Glutamatergic neuron (in vitro differentiated cells): ENCODE measurements at regions not wholly inside any gene's neighbourhood (a gene's known extent, or its start where the extent isn't known, plus 50 kb on each side); places are given as distances from the start of the nearest gene placed in this dataset.
"Not testable (repeated sequence)": the region's sequence is repeated elsewhere in the genome, so short reads cannot be mapped to it uniquely, and the experiment has no call there.

Experiments used
- DNase-seq: peaks from one replicate; pipeline ENCODE4 v3.0.0; 2022
- H3K27ac Mint-ChIP-seq: one replicate; pipeline ENCODE4 v1.8.0; 2020; ENCODE audit warnings: mild to moderate bottlenecking, mixed read lengths, inconsistent platforms; ENCODE audit not compliant: unreplicated experiment
- H3K27me3 Mint-ChIP-seq: one replicate; pipeline ENCODE4 v1.8.0; 2020; ENCODE audit warnings: mild to moderate bottlenecking, moderate library complexity, mixed read lengths, inconsistent platforms; ENCODE audit not compliant: unreplicated experiment
- H3K36me3 Mint-ChIP-seq: one replicate; pipeline ENCODE4 v1.8.0; 2020; ENCODE audit warnings: mild to moderate bottlenecking, mixed read lengths, inconsistent platforms; ENCODE audit not compliant: unreplicated experiment
- H3K4me1 Mint-ChIP-seq: one replicate; pipeline ENCODE4 v1.8.0; 2020; ENCODE audit warnings: mild to moderate bottlenecking, low read depth, mixed read lengths, inconsistent platforms; ENCODE audit not compliant: unreplicated experiment
- H3K4me3 Mint-ChIP-seq: one replicate; pipeline ENCODE4 v1.8.0; 2020; ENCODE audit warnings: mild to moderate bottlenecking, mixed read lengths, inconsistent platforms; ENCODE audit not compliant: unreplicated experiment
- H3K9me3 Mint-ChIP-seq: one replicate; pipeline ENCODE4 v1.8.0; 2020; ENCODE audit warnings: mild to moderate bottlenecking, moderate library complexity, mixed read lengths, inconsistent platforms; ENCODE audit not compliant: unreplicated experiment
- TF ChIP-seq, protein P1 (sequence below): fragments of 200-600 bp; sonication (generic); IDR thresholded peaks from one replicate; pipeline ENCODE4 v1.5.0; 2021; ENCODE audit not compliant: partially characterized antibody, unreplicated experiment

DNA sequence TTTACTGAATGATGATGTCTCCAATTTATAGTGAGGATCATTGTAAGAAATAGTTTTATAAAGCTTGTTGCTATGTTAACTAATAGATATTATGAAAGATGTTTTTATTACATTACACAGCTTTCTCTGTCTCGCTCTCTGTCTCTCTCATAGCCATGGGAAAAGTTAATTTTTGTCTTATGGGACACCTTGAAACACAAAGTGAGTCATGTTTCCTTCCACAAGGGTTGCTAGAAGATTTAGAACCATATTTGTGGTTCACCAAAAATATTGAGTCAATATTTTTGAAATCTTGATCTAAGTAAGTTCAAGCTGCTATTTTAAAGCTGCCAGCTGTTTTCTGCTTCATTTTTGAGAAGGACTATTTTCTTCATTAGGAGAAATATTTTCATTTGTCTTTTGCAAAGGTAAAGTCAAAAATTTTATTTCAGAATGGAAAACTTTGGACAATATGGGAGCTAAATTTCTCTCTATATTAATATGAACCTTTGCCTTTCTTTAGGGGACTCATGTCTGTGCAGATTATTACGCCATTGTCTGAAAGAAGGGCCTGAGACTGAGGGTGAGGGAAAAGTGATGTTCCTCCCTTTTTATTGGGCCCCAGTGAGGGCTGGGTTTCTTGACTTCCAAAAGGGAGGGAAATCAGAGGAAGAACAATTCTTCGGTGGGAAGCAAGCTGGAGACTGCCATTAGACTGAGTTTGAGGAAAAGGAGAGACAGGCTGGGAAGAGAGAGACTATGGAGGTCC, 87.9 kb upstream of the SLC24A2 start:
- no peak for DNase-seq
- TF ChIP-seq, protein P1, sequence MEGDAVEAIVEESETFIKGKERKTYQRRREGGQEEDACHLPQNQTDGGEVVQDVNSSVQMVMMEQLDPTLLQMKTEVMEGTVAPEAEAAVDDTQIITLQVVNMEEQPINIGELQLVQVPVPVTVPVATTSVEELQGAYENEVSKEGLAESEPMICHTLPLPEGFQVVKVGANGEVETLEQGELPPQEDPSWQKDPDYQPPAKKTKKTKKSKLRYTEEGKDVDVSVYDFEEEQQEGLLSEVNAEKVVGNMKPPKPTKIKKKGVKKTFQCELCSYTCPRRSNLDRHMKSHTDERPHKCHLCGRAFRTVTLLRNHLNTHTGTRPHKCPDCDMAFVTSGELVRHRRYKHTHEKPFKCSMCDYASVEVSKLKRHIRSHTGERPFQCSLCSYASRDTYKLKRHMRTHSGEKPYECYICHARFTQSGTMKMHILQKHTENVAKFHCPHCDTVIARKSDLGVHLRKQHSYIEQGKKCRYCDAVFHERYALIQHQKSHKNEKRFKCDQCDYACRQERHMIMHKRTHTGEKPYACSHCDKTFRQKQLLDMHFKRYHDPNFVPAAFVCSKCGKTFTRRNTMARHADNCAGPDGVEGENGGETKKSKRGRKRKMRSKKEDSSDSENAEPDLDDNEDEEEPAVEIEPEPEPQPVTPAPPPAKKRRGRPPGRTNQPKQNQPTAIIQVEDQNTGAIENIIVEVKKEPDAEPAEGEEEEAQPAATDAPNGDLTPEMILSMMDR = no peak
- Mint-ChIP-seq H3K27me3 (no peaks in the 10 kb centered on the region), H3K4me1 (no peaks in the 10 kb centered on the region), H3K36me3 (no peaks in the 10 kb centered on the region), H3K27ac (no peak overlapping the region), H3K9me3 (no peaks in the 10 kb centered on the region), H3K4me3 (no peak overlapping the region)

DNA sequence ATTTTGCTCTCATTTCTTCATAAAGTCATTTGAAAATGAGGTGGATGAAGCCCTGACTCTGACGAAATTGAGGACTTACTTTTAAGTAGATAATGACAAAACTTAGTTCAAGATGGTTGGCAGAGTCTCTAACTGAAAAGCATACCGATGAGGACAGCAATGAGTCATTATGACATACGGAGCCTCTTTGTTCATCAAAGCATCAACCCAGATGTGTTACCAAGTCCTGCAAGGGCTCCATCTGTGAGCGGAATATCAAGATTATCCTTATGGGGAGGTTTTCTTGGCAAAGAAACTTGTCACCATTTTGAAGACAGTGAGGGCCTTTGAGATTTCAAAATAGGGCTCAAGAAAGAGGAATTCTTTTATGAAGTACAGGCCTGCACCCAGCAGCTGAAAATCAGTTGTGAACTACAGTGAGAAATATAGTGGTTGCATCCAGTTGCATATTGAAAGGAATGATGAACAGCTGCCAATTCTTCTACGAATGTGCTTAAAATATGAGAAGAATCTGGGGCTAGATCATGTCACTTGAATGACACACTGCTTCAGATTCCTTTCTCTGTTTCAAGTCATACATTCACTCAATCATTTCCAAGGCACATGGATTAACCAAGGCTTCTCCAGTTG, 86.6 kb upstream of the SLC24A2 start:
- no peaks in the 10 kb centered on the region for H3K4me1 Mint-ChIP-seq
- peaks cover 8% of the 10 kb centered on the region for H3K36me3 Mint-ChIP-seq
- H3K27ac Mint-ChIP-seq = no peak overlapping the region
- DNase-seq = no peak
- H3K27me3 Mint-ChIP-seq = no peaks in the 10 kb centered on the region
- TF ChIP-seq, protein P1 = no peak
- H3K9me3 Mint-ChIP-seq = peaks cover 2% of the 10 kb centered on the region
- H3K4me3 Mint-ChIP-seq = no peak overlapping the region

DNA sequence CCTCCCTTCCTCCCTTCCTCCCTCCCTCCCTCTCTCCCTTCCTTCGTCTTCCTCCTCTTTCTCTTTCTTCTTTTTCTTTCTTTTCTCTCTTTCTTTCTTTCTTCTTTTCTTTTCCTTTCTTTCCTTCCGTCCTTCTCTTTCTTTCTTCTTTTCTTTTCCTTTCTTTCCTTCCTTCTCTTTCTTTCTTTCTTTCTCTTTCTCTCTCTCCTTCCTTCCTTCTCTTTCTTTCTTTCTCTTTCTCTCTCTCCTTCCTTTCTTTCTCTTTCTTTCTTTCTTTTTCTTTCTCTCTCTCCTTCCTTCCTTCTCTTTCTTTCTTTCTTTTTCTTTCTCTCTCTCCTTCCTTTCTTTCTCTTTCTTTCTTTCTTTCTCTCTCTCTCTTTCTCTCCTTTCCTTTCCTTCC, 84.4 kb upstream of the SLC24A2 start:
- not testable (repeated sequence) for H3K36me3 Mint-ChIP-seq, DNase-seq, H3K4me3 Mint-ChIP-seq, H3K9me3 Mint-ChIP-seq, H3K27me3 Mint-ChIP-seq, H3K27ac Mint-ChIP-seq, H3K4me1 Mint-ChIP-seq

DNA sequence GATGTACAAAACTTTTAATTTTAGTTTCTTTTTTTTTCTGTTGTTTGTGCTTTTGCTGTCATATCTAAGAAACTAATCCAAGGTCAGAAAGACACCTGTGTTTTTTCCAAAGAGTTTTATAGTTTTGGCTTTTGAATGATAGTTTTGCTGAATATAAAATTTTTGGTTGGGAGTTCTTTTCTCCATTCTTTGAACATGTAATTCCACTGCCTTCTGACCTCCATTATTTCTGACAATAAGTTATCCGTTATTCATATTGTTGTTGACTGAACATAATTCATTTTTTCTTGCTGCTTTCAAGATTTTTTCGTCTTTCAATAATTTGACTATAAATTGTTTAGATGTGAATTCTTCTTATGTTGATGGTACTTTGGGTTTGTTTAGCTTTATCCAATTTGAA, 82.2 kb upstream of the SLC24A2 start:
- no peak for DNase-seq
- no peak overlapping the region for H3K27ac Mint-ChIP-seq
- H3K27me3 Mint-ChIP-seq = no peaks in the 10 kb centered on the region
- TF ChIP-seq, protein P1 = no peak
- H3K36me3 Mint-ChIP-seq = peaks cover 12% of the 10 kb centered on the region
- H3K4me3 Mint-ChIP-seq = no peak overlapping the region
- peaks cover 2% of the 10 kb centered on the region for H3K9me3 Mint-ChIP-seq
- H3K4me1 Mint-ChIP-seq = no peaks in the 10 kb centered on the region

DNA sequence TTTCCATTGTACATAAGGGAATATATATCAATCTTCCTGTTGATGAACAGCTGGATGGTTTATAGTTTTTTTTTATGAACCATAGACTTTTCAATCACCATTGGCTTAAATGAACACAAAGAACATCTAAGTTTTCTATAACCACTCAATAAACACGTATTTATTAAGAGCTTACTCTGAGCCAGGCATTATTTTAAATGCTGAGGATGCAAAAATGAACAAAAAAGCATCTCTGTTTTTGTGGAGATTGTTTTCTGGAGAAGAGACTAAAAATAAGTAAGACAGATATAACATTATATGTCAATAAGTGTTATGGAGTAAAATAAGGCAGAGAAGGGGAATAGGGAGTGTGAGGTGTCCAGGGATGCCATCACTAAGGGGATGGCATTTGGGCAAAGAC, 52.1 kb upstream of the SLC24A2 start:
- TF ChIP-seq, protein P1 = no peak
- DNase-seq = no peak
- H3K36me3 Mint-ChIP-seq = no peaks in the 10 kb centered on the region
- H3K9me3 Mint-ChIP-seq = no peaks in the 10 kb centered on the region
- peaks cover 3% of the 10 kb centered on the region for H3K27me3 Mint-ChIP-seq
- no peak overlapping the region for H3K4me3 Mint-ChIP-seq
- H3K27ac Mint-ChIP-seq = no peak overlapping the region
- H3K4me1 Mint-ChIP-seq = no peaks in the 10 kb centered on the region
